ENCODE measurements at regions not wholly inside any gene's neighbourhood (a gene's known extent, or its start where the extent isn't known, plus 50 kb on each side); places are given as distances from the start of the nearest gene placed in this dataset.
A peak's percentile ranks its signal among the peaks of the same experiment; 100 is the strongest.

- no peaks in the 10 kb centered on the region for H3K9me3 Mint-ChIP-seq (ENCODE audit: unreplicated experiment)
- no peak overlapping the region for H3K4me3 Mint-ChIP-seq (ENCODE audit: unreplicated experiment)
- TF ChIP-seq, protein P1, sequence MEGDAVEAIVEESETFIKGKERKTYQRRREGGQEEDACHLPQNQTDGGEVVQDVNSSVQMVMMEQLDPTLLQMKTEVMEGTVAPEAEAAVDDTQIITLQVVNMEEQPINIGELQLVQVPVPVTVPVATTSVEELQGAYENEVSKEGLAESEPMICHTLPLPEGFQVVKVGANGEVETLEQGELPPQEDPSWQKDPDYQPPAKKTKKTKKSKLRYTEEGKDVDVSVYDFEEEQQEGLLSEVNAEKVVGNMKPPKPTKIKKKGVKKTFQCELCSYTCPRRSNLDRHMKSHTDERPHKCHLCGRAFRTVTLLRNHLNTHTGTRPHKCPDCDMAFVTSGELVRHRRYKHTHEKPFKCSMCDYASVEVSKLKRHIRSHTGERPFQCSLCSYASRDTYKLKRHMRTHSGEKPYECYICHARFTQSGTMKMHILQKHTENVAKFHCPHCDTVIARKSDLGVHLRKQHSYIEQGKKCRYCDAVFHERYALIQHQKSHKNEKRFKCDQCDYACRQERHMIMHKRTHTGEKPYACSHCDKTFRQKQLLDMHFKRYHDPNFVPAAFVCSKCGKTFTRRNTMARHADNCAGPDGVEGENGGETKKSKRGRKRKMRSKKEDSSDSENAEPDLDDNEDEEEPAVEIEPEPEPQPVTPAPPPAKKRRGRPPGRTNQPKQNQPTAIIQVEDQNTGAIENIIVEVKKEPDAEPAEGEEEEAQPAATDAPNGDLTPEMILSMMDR (IDR thresholded peaks at IDR 0.05; ENCODE audit: unreplicated experiment): peak; percentile 85
- DNase-seq (ENCODE audit: low spot score): peak; percentile 22
- peaks cover 13% of the 10 kb centered on the region for H3K4me1 Mint-ChIP-seq (ENCODE audit: unreplicated experiment)
- no peaks in the 10 kb centered on the region for H3K36me3 Mint-ChIP-seq (ENCODE audit: low read depth, unreplicated experiment)
- no peak overlapping the region for H3K27ac Mint-ChIP-seq (ENCODE audit: unreplicated experiment)
- H3K27me3 Mint-ChIP-seq (ENCODE audit: unreplicated experiment): peaks cover 3% of the 10 kb centered on the region
Measured at GRCh38 chr11:81497202-81497804, 1236.4 kb downstream of the FAM181B start.

DNA sequence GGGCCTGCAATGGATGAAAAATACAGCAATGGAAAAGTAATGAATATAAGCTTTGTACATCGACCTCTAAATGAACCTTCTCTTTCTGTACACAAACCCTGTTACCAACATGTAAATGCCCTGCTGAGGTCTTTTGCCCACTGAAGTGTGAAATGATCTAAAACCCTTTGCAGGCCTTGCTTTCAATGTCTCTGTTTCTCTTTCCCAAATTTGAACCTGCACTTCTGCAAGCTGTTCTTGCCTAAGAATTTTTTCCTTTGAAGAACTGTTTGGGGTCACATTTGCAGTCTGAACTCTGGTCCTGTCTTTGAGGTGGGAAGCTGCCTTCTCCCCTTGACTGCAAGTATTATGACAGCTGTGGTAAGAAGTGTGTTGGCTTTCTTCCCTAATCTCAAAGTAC lies 1237.1 kb downstream of the FAM181B start:
- no peak overlapping the region for H3K4me3 Mint-ChIP-seq (ENCODE audit: unreplicated experiment)
- no peak overlapping the region for H3K27ac Mint-ChIP-seq (ENCODE audit: unreplicated experiment)
- no peaks in the 10 kb centered on the region for H3K27me3 Mint-ChIP-seq (ENCODE audit: unreplicated experiment)
- no peak for DNase-seq (ENCODE audit: low spot score)
- no peaks in the 10 kb centered on the region for H3K9me3 Mint-ChIP-seq (ENCODE audit: unreplicated experiment)
- H3K36me3 Mint-ChIP-seq (ENCODE audit: low read depth, unreplicated experiment): no peaks in the 10 kb centered on the region
- TF ChIP-seq, protein P1 (IDR thresholded peaks at IDR 0.05; ENCODE audit: unreplicated experiment): no peak
- H3K4me1 Mint-ChIP-seq (ENCODE audit: unreplicated experiment): peaks cover 13% of the 10 kb centered on the region

DNA sequence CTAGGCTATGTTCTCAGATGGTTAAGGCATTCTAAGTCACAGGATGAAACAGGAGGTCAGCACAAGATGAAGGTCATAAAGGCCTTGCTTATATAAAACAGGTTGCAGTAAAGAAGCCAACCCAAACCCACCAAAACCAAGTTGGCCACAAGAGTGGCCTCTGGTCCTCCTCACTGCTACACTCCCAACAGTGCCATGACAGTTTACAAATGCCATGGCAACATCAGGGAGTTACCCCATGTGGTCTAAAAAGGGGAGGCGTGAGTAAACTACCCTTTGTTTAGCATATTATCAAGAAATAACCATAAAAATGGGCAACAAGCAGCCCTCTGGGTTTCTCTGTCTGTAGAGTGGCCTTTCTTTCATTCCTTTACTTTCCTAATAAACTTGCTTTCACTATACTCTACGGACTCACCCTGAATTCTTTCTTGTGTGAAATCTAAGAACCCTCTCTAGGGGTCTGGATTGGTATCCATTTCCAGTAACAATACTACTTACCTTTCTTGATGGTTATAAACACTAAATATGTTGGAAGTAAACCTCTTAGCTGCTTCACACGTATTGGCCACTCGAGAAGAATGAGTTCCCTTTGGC lies 1237.9 kb downstream of the FAM181B start:
- Mint-ChIP-seq H3K27ac (ENCODE audit: unreplicated experiment) (no peak overlapping the region), H3K4me3 (ENCODE audit: unreplicated experiment) (no peak overlapping the region), H3K36me3 (ENCODE audit: low read depth, unreplicated experiment) (no peaks in the 10 kb centered on the region), H3K9me3 (ENCODE audit: unreplicated experiment) (no peaks in the 10 kb centered on the region), H3K27me3 (ENCODE audit: unreplicated experiment) (no peaks in the 10 kb centered on the region), H3K4me1 (ENCODE audit: unreplicated experiment) (peaks cover 13% of the 10 kb centered on the region)
- no peak for DNase-seq (ENCODE audit: low spot score)
- TF ChIP-seq, protein P1 (IDR thresholded peaks at IDR 0.05; ENCODE audit: unreplicated experiment): peak; percentile 7

GRCh38 chr11:81494431-81494830 lies 1239.2 kb downstream of the FAM181B start:
- no peaks in the 10 kb centered on the region for H3K27me3 Mint-ChIP-seq (ENCODE audit: unreplicated experiment)
- TF ChIP-seq, protein P1 (IDR thresholded peaks at IDR 0.05; ENCODE audit: unreplicated experiment): no peak
- H3K4me1 Mint-ChIP-seq (ENCODE audit: unreplicated experiment): peaks cover 6% of the 10 kb centered on the region
- H3K27ac Mint-ChIP-seq (ENCODE audit: unreplicated experiment): no peak overlapping the region
- no peak overlapping the region for H3K4me3 Mint-ChIP-seq (ENCODE audit: unreplicated experiment)
- no peak for DNase-seq (ENCODE audit: low spot score)
- no peaks in the 10 kb centered on the region for H3K36me3 Mint-ChIP-seq (ENCODE audit: low read depth, unreplicated experiment)
- H3K9me3 Mint-ChIP-seq (ENCODE audit: unreplicated experiment): no peaks in the 10 kb centered on the region

GRCh38 chr11:81492923-81493445 lies 1240.7 kb downstream of the FAM181B start:
- peaks cover under 1% of the 10 kb centered on the region for H3K4me1 Mint-ChIP-seq (ENCODE audit: unreplicated experiment)
- no peak for DNase-seq (ENCODE audit: low spot score)
- TF ChIP-seq, protein P1 (IDR thresholded peaks at IDR 0.05; ENCODE audit: unreplicated experiment): no peak
- no peaks in the 10 kb centered on the region for H3K36me3 Mint-ChIP-seq (ENCODE audit: low read depth, unreplicated experiment)
- H3K27me3 Mint-ChIP-seq (ENCODE audit: unreplicated experiment): no peaks in the 10 kb centered on the region
- H3K4me3 Mint-ChIP-seq (ENCODE audit: unreplicated experiment): no peak overlapping the region
- no peaks in the 10 kb centered on the region for H3K9me3 Mint-ChIP-seq (ENCODE audit: unreplicated experiment)
- no peak overlapping the region for H3K27ac Mint-ChIP-seq (ENCODE audit: unreplicated experiment)
